ENCODE measurements at regions not wholly inside any gene's neighbourhood (a gene's known extent, or its start where the extent isn't known, plus 50 kb on each side); places are given as distances from the start of the nearest gene placed in this dataset.
"Not testable (repeated sequence)": the region's sequence is repeated elsewhere in the genome, so short reads cannot be mapped to it uniquely, and the experiment has no call there.

DNA sequence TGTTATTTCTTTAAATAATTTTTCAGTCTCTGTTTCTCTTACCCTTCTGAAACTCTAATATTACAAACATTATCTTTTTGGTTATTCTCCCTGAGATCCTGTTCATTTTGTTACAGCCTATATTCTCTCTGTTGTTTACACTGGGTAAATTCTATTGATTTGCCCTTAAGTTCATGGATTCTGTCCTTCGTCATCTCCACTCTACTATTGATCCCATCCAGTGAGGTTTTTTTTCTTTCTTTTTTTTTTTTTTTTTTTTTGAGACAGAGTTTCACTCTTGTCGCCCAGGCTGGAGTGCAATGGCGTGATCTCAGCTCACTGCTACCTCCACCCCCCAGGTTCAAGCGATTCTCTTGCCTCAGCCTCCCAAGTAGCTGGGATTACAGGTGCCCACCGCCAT lies 393.9 kb downstream of the ZNF674 start:
- not testable (repeated sequence) for DNase-seq

DNA sequence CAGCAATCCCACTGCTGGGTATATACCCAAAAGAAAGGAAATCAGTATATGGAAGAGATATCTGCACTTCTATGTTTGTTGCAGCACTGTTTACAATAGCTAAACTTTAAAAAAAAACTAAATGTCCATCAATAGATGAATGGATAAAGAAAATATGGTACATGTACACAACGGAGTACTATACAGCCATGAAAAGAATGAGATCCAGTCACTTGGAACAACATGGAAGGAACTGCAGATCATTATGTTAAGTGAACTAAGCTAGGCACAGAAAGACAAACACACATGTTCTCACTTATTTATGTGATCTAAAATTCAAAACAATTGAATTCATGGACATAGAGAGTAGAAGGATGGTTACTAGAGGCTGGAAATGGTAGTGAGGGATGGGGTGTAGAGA lies 400.7 kb downstream of the ZNF674 start:
- no peak for DNase-seq

DNA sequence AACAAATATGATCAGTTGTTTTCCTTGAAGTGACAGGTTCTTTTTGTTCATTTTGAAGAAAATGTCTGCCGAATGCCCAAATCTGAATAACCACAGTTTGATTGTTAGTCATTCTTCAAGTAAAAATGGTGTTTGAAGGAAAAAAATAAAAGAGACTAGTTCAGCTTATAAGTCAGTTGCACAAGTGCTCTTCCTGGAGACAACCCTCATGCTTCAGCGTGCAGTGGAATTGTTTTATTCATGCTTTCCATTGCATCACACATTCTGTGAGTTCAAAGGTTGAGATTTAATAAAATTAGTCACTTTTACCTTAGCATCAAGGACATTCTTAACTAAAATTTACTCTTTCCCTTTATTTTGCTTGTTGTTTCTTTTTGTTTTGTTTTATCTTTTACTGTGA lies 404.9 kb downstream of the ZNF674 start:
- DNase-seq = no peak

DNA sequence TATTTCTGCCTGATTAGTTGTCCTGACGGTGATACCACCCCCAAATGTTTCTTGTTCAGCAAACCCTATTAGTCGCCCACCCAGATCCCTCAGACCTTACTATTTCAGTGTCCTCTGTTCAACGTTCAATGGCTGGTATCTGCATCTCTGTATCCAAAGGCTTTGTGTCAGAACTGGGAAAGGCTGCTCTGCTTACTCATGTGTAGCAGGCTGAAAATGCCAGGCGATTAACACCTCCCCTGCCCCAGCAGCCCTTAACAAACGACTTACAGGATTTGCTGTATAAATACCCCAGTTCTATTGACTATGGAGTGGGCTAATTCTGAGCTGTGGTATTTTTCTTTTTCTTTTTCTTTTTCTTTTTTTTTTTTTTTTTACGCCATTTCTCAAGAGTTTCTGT lies 415.0 kb downstream of the ZNF674 start:
- no peak for DNase-seq

DNA sequence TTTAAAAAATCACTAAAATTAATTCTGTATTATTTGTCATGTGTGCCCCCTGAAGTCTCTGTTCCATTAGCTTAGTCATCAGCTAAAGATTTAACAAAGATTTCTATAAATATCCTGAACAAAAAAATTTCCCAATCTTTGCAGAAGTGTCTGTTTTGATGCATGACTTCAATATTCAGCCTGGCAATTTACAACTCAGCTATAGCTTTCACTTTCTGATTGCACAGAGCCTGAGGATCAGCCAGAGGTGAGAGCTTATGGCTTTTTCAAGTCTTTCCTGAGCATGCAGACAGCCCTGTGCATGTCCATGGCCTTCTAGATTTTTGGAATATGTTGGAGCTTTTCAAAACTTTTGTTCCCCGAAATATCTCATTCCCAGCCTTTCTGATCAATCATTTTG lies 420.1 kb downstream of the ZNF674 start:
- DNase-seq = no peak

GRCh38 chrX:46117234-46117633 lies 428.0 kb downstream of the ZNF674 start:
- DNase-seq = no peak

DNA sequence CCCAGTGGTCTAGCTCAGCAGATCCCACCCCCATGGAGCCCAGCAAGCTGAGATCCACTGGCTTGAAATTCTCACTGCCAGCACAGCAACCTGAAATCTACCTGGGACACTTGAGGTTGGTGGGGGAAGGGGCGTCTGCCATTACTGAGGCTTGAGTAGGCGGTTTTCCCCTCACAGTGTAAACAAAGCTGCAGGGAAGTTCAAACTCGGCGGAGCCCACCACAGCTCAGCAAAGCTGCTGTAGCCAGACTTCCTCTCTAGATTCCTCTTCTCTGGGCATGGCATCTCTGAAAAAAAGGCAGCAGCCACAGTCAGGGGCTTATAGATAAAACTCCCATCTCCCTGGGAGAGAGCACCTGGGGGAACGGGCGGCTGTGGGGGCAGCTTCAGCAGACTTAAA lies 457.9 kb downstream of the ZNF674 start:
- DNase-seq = not testable (repeated sequence)

GRCh38 chrX:46080121-46080520 lies 465.1 kb downstream of the ZNF674 start:
- DNase-seq = not testable (repeated sequence)

GRCh38 chrX:46072791-46073190 lies 472.4 kb downstream of the ZNF674 start:
- no peak for DNase-seq

- no peak for DNase-seq
Observed at GRCh38 chrX:46072372-46072771, 472.8 kb downstream of the ZNF674 start.

- DNase-seq = no peak
Observed at GRCh38 chrX:46070421-46070820, 474.8 kb downstream of the ZNF674 start.

DNA sequence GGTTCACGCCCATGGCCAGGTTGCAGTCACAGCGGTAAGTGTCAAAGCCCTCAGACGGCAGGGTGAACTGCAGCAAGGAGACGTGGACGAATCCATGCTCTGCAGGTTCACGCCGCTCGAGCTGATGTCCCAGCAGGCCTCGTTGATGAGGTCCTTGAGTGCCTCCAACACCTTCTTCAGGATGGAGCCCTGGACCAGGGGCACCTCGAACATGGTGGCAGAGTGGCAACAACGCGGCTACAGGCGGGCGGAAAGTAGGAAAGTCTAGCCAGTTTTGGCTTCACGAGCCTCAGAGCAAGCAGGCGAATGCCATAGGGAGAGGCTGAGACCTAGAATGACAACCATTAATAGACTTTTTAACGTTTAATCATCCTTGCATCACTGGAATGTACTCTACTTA lies 485.9 kb downstream of the ZNF674 start:
- DNase-seq = no peak

DNA sequence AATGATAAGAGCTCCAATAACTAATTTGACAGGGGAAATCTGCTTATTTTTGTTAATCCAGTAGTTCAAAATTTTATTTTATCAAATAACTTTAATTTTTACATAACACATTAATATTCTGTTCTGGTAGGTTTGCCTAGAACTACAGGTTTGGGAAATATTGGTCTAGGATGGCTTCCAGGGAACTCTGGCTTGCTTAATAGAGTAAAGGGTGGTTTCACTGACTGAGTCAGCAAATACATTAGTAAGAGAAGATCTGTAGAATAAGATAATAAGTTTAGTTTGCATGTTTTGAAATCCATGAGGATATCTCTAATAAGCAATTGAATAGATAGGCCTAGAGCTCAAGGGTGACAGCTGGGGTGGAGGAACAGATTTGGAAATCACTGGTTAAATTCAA lies 500.7 kb downstream of the ZNF674 start:
- DNase-seq = no peak

DNA sequence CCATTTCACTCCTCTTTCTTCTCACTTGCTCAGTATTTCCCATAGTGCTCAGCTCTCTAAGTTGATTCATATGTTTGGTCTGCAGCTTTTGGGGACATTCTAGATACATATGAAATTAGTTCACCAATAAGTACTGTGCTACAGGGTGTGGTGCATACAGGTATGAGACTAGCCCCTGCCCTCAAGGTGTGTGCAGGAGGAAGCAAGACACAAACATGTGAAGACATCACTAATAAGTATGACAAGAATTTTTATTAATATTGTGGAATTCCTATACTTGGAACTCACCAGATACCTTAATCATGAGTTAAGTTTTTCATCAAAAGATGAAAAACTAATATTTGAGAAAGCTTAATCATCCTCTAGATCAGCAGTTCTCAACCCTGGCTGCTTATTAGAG lies 505.2 kb downstream of the ZNF674 start:
- no peak for DNase-seq

GRCh38 chrX:46039526-46039925 lies 505.7 kb downstream of the ZNF674 start:
- no peak for DNase-seq

DNA sequence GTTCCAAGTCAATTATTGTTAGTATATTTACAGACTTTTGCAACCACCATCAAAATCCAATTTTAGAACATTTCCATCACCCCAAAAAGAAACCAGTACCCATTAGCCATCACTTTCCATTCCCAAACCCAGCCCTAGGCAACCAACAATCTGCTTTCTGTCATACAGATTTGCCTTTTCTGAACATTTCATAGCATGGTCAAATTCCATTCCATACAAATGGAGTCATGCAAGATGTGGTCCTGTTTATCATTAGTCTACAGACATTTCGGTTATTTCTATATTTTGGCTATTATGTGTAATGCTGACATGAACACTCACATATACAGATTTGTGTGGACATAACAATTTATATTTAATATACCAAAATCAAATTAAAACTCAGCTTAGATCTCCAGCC lies 508.7 kb downstream of the ZNF674 start:
- DNase-seq = no peak

GRCh38 chrX:46034868-46035267 lies 510.4 kb downstream of the ZNF674 start:
- DNase-seq = no peak

DNA sequence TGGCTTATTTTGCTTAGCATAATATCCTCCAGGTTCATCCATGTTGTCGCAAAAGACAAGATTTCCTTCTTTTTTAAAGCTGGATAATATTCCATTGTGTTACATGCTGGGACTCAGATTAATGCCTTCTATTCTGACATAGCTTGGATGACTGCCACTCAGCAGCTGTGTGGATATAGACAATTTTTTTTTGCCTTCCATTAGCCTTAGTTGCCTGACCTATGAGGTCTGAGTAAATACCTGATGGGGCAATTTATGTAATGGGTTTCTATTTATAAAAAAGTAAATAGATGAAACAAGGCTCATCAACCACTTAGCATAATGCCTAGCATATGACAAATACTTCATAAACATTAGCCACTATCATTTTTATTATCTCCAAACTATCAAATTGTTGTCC lies 515.4 kb downstream of the ZNF674 start:
- DNase-seq = no peak

DNA sequence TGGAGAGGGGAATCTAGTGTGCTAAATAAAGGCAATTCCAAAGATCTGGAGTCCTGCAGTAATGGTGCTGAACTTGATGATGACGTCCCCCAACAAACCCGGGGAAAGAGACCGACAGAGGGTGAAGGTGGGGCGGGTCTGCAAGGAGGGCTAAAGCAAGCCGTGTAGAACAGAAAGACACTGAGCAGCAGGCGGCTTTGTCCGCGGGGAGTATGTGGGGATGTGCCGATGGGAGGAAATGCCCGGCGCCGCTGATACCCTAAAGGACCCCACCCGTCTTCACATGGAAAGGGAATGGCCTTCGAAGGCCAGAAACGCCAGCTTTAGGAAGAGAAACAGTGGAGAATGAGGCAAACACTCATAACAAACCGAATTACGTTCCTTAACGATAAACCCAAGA lies 528.9 kb downstream of the ZNF674 start:
- DNase-seq = no peak

DNA sequence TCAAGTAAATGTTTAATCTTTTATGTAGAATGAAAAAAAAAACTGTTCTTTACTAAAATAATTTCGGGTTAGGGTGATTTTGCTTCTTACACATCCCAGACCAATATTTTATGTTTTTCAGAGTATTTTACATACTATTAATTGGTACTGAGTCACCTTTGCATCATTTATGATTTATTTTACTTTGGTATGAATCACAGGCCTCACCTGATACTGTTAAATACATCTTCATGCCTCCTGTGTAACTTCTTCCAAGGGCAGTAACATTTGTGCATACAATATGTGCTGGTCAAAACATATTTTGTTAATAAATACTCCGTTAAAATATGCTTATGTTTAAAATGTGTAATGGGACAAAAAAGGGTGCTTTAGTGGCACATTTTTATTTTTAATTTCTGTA lies 529.6 kb downstream of the ZNF674 start:
- no peak for DNase-seq

GRCh38 chrX:45992402-45993123 lies 552.7 kb downstream of the ZNF674 start:
- no peak for DNase-seq

DNA sequence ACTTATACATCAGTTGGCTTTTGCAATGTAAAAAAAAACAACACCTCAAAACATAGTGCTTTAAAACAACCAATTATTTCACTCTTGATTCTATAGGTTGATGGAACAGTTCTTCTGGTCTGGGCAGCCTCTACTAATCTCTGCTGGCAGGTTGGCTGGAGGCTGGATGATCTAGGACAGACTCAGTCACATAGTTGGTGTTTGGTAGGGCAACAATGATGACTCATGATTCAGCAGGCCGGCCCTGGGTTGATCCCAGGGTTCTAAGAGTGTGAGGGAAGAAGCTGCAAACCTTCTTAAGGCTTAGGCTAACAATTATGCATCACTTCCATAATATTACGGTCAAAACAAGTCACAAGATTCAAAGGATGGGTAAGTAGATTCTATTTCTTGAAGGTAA lies 558.2 kb downstream of the ZNF674 start:
- DNase-seq = no peak

GRCh38 chrX:45986081-45986480 lies 559.1 kb downstream of the ZNF674 start:
- no peak for DNase-seq

DNA sequence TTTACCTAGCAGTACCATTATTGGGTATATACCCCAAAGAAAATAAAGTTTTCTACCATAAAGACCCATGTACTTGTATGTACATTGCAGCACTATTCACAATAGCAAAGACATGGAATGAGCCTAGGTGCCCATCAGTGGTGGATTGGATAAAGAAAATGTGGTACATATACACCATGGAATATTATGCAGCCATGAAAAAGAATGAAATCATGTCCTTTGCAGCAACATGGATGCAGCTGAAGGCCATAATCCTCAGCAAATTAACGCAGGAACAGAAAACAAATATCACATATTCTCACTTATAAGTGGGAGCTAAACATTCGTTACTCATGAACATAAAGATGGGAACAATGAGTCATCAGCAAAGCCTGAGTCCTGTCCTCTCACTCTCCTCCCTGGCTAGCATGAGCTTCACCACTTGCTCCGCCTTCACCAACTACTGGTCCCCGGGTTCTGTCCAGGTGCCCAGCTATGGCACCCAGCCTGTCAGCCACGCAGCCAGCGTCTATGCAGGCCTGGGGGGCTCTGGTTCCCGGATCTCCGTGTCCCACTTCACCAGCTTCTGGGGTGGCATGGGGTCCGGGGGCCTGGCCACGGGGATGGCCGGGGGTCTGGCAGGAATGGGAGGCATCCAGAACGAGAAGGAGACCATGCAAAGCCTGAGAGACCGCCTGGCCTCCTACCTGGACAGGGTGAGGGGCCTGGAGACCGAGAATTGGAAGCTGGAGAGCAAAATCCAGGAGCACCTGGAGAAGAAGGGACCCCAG lies 562.1 kb downstream of the ZNF674 start:
- DNase-seq = not testable (repeated sequence)

GRCh38 chrX:45980726-45981125 lies 564.5 kb downstream of the ZNF674 start:
- DNase-seq = no peak

Data from kidney glomerular epithelial cell (primary cell).